A549 (cell line): ENCODE measurements at regions not wholly inside any gene's neighbourhood (a gene's known extent, or its start where the extent isn't known, plus 50 kb on each side); places are given as distances from the start of the nearest gene placed in this dataset.
A peak's percentile ranks its signal among the peaks of the same experiment; 100 is the strongest.

Experiments used
- ATAC-seq, 2 experiments: fragments of 200-7000 bp in 1 of 2; fragments of >200 bp in 1 of 2; cut with Nextera tagmentation in 1 of 2; cut with Tn5 transposase in 1 of 2; 3 replicates each; pipeline versions ENCODE4 v1.8.0 to v1.9.1; 2018 to 2020; ENCODE audit warnings: mild to moderate bottlenecking in 1 of 2, moderate library complexity in 1 of 2
- CTCF ChIA-PET: fragments of 300-600 bp; sonication (Branson Sonifier 250); formaldehyde crosslinking; extraction: SDS; loops from one replicate; lab custom pipeline; 2021; ENCODE audit warnings: antibody characterized with exemption, inconsistent platforms; lab: Yijun Ruan, JAX
- POLR2A ChIA-PET: fragments of 350-600 bp; formaldehyde crosslinking; extraction: SDS; loops from one replicate; lab custom pipeline; 2021; ENCODE audit warnings: antibody characterized with exemption, inconsistent platforms; lab: Yijun Ruan, JAX
- DNase-seq, 2 experiments: peaks; one replicate each; pipeline versions ENCODE4 v3.0.0 to v3.0.0-alpha.2; 2011 to 2016; ENCODE audit warnings: low read depth in 1 of 2, low spot score in 1 of 2
- FAIRE-seq: peaks from 2 replicates; lab custom pipeline; 2011; peaks lifted over from hg19 to GRCh38; lab: Jason Lieb, UNC
- H3K27ac ChIP-seq, 2 experiments: fragments of >200 bp; sonication (Bioruptor Twin); formaldehyde crosslinking; 3 replicates each; pipeline ENCODE4 v1.5.1; 2016 to 2017
- H3K4me1 ChIP-seq: fragments of >200 bp; sonication (Bioruptor Twin); formaldehyde crosslinking; 3 replicates; pipeline ENCODE4 v1.6.1; 2016
- H3K4me2 ChIP-seq: fragments of >200 bp; sonication (Bioruptor Twin); formaldehyde crosslinking; 3 replicates; pipeline ENCODE4 v1.6.1; 2016
- H3K4me3 ChIP-seq: fragments of >200 bp; sonication (Bioruptor Twin); formaldehyde crosslinking; 3 replicates; pipeline ENCODE4 v1.5.1; 2016
- H3K9me3 ChIP-seq: fragments of >200 bp; sonication (Bioruptor Twin); formaldehyde crosslinking; 3 replicates; pipeline ENCODE4 v1.6.1; 2016
- BHLHE40 ChIP-seq: IDR thresholded peaks from 2 replicates; pipeline ENCODE4 v1.6.1; 2012; ENCODE audit warnings: low read depth, low read length, inconsistent platforms
- CBX2 ChIP-seq: fragments of 200-600 bp; sonication (generic); IDR thresholded peaks from 2 replicates; pipeline ENCODE4 v1.6.1; 2016; ENCODE audit warnings: low read depth, mild to moderate bottlenecking, borderline replicate concordance
- CEBPB ChIP-seq, 2 experiments: fragments of >200 bp in 1 of 2; sonication (Bioruptor Twin) in 1 of 2; formaldehyde crosslinking in 1 of 2; IDR thresholded peaks; 2 replicates each; pipeline ENCODE4 v1.6.1; 2012 to 2016
- EP300 ChIP-seq, 2 experiments: fragments of >200 bp; sonication (Bioruptor Twin); formaldehyde crosslinking; IDR thresholded peaks; 2 replicates in 1 of 2; 3 replicates in 1 of 2; pipeline ENCODE4 v1.6.1; 2016 to 2017
- GATA3 ChIP-seq: IDR thresholded peaks from 2 replicates; pipeline ENCODE4 v1.6.1; 2012; ENCODE audit warnings: borderline replicate concordance
- MYC ChIP-seq: IDR thresholded peaks from 2 replicates; pipeline ENCODE4 v1.6.1; 2012; ENCODE audit warnings: mild to moderate bottlenecking, inconsistent platforms, low read length, improper control_type of control experiment, borderline replicate concordance
- NPAS2 ChIP-seq: fragments of 250-450 bp; sonication (Bioruptor Pico); IDR thresholded peaks from 2 replicates; pipeline ENCODE4 v1.8.0; 2022; ENCODE audit warnings: mild to moderate bottlenecking, moderate library complexity, borderline replicate concordance
- PHF8 ChIP-seq: fragments of 200-600 bp; sonication (generic); IDR thresholded peaks from 2 replicates; pipeline ENCODE4 v1.6.1; 2016; ENCODE audit warnings: low read depth, mild to moderate bottlenecking, antibody characterized with exemption, moderate library complexity, borderline replicate concordance
- RAD21 ChIP-seq, 2 experiments: fragments of >200 bp in 1 of 2; sonication (Bioruptor Twin) in 1 of 2; formaldehyde crosslinking in 1 of 2; IDR thresholded peaks in 1 of 2; conservative IDR thresholded peaks in 1 of 2; 2 replicates in 1 of 2; 3 replicates in 1 of 2; pipeline ENCODE4 v1.6.1; 2012 to 2018; ENCODE audit warnings: inconsistent platforms in 1 of 2
- RARB ChIP-seq: fragments of 250-450 bp; sonication (Bioruptor Pico); IDR thresholded peaks from 2 replicates; pipeline ENCODE4 v1.8.0; 2021; ENCODE audit warnings: mild to moderate bottlenecking, moderate library complexity
- RFX5 ChIP-seq: fragments of 450-650 bp; IDR thresholded peaks from 2 replicates; pipeline ENCODE4 v1.7.1; 2014; ENCODE audit warnings: antibody characterized with exemption, mild to moderate bottlenecking, moderate library complexity
- RNF2 ChIP-seq: fragments of 200-600 bp; sonication (generic); IDR thresholded peaks from 2 replicates; pipeline ENCODE4 v1.6.1; 2016; ENCODE audit warnings: low read depth, mild to moderate bottlenecking, antibody characterized with exemption, moderate library complexity, borderline replicate concordance
- SMC3 ChIP-seq: fragments of >200 bp; sonication (Bioruptor Twin); formaldehyde crosslinking; IDR thresholded peaks from 3 replicates; pipeline ENCODE4 v1.6.1; 2018; ENCODE audit warnings: inconsistent platforms
- TP53 ChIP-seq: fragments of 250-450 bp; sonication (Bioruptor Pico); IDR thresholded peaks from 2 replicates; pipeline ENCODE4 v1.5.0; 2021; ENCODE audit warnings: mild to moderate bottlenecking, moderate library complexity
- WGBS: methylation state at CpG from one replicate; pipeline ENCODE4 v1.1.6; 2017; ENCODE audit errors: missing lambda C conversion rate; 5-methylcytosine and 5-hydroxymethylcytosine counted together
- TF ChIP-seq, protein P1 (sequence below): fragments of 200-600 bp; sonication (generic); IDR thresholded peaks from 2 replicates; pipeline ENCODE4 v1.6.1; 2016; ENCODE audit warnings: antibody characterized with exemption, mild to moderate bottlenecking, moderate library complexity
- TF ChIP-seq, protein P2 (sequence below): fragments of 250-450 bp; sonication (Bioruptor Pico); IDR thresholded peaks from 2 replicates; pipeline ENCODE4 v1.5.0; 2021; ENCODE audit warnings: mild to moderate bottlenecking, moderate library complexity, borderline replicate concordance
- TF ChIP-seq, protein P3 (sequence below): fragments of >200 bp; sonication (Bioruptor Twin); formaldehyde crosslinking; IDR thresholded peaks from 3 replicates; pipeline ENCODE4 v1.5.1; 2016
- TF ChIP-seq, protein P4 (sequence below): IDR thresholded peaks from 2 replicates; pipeline ENCODE4 v1.6.1; 2012

DNA sequence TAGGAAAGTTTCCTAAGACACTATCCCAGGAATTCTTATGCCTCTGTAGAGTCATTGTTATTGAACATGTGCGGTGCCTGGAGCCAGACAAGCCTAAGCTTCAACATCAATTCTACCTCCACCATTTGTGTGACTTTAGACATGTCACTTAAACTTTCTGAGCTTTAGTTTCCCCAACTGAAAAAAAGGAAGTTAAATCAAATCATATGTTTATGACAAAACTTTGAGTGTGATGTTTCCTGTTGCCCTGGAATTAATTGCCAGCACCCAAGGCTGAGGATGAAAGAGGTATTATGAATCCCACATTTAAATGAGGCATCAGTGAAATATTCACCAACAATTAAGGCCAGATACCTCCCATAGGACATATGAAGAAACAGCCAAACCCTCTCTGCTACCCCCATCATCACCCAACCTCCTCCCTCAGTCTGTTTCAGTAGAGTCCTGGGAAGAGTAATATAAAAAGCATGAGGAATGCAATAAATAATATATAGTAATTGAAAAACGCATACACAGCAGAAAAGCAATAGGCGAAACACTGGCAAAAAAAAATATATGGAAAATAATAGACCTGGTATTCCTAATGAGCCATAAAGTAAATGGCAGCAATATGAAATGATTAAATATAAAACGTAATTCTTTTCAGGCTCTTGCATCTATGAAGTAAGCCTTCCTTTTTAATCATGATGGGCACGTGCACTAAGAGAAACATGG, 182.0 kb upstream of the DCN start (continued):
- TF ChIP-seq, protein P1, sequence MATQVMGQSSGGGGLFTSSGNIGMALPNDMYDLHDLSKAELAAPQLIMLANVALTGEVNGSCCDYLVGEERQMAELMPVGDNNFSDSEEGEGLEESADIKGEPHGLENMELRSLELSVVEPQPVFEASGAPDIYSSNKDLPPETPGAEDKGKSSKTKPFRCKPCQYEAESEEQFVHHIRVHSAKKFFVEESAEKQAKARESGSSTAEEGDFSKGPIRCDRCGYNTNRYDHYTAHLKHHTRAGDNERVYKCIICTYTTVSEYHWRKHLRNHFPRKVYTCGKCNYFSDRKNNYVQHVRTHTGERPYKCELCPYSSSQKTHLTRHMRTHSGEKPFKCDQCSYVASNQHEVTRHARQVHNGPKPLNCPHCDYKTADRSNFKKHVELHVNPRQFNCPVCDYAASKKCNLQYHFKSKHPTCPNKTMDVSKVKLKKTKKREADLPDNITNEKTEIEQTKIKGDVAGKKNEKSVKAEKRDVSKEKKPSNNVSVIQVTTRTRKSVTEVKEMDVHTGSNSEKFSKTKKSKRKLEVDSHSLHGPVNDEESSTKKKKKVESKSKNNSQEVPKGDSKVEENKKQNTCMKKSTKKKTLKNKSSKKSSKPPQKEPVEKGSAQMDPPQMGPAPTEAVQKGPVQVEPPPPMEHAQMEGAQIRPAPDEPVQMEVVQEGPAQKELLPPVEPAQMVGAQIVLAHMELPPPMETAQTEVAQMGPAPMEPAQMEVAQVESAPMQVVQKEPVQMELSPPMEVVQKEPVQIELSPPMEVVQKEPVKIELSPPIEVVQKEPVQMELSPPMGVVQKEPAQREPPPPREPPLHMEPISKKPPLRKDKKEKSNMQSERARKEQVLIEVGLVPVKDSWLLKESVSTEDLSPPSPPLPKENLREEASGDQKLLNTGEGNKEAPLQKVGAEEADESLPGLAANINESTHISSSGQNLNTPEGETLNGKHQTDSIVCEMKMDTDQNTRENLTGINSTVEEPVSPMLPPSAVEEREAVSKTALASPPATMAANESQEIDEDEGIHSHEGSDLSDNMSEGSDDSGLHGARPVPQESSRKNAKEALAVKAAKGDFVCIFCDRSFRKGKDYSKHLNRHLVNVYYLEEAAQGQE, result no peak
- no peak for TF ChIP-seq CBX2
- TF ChIP-seq CEBPB (IDR thresholded peaks at IDR 0.05), result no peak
- TF ChIP-seq EP300 (IDR thresholded peaks at IDR 0.05), result no peak
- TF ChIP-seq, protein P2, sequence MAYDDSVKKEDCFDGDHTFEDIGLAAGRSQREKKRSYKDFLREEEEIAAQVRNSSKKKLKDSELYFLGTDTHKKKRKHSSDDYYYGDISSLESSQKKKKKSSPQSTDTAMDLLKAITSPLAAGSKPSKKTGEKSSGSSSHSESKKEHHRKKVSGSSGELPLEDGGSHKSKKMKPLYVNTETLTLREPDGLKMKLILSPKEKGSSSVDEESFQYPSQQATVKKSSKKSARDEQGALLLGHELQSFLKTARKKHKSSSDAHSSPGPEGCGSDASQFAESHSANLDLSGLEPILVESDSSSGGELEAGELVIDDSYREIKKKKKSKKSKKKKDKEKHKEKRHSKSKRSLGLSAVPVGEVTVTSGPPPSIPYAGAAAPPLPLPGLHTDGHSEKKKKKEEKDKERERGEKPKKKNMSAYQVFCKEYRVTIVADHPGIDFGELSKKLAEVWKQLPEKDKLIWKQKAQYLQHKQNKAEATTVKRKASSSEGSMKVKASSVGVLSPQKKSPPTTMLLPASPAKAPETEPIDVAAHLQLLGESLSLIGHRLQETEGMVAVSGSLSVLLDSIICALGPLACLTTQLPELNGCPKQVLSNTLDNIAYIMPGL (CRISPR knock-in tag), result no peak

DNA sequence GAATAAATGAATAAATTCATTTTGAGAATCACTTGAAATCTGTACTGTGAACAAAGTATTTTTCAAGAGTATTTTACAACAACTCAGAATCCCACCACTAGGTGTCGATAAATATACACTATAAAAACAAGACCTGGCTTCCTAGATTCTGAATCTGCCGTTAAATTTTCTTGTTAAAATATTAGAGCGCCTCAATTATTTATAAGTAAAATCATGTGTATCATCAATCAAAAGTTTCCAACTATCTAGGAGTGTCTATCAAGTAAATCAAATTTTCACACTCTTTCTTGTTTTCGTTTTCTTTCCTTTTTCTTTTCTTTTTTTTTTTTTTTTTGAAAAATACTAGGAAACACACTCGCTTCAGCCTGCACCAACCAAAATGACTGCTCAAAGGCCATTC, 179.2 kb upstream of the DCN start:
- H3K4me2 ChIP-seq, result peak overlapping the region; percentile 40
- H3K4me1 ChIP-seq, result no peaks in the 10 kb centered on the region
- DNase-seq, result peak; percentile 10 to 55
- peak; percentile 62 to 78; a peak in 3 of 6 replicates for ATAC-seq
- 19% methylated on average over 5 of the region's 5 CpGs for WGBS
- no peak overlapping the region for H3K4me3 ChIP-seq
- TF ChIP-seq RNF2 (peak; percentile 97; the same call in 1 of the 2 replicates), RAD21 (conservative IDR thresholded peaks at IDR 0.05 in 1 of 2, IDR thresholded peaks at IDR 0.05 in 1 of 2) (peak; percentile 72 to 82), SMC3 (peak; percentile 67), GATA3 (no peak), TP53 (CRISPR knock-in tag) (no peak)
- TF ChIP-seq, protein P3, sequence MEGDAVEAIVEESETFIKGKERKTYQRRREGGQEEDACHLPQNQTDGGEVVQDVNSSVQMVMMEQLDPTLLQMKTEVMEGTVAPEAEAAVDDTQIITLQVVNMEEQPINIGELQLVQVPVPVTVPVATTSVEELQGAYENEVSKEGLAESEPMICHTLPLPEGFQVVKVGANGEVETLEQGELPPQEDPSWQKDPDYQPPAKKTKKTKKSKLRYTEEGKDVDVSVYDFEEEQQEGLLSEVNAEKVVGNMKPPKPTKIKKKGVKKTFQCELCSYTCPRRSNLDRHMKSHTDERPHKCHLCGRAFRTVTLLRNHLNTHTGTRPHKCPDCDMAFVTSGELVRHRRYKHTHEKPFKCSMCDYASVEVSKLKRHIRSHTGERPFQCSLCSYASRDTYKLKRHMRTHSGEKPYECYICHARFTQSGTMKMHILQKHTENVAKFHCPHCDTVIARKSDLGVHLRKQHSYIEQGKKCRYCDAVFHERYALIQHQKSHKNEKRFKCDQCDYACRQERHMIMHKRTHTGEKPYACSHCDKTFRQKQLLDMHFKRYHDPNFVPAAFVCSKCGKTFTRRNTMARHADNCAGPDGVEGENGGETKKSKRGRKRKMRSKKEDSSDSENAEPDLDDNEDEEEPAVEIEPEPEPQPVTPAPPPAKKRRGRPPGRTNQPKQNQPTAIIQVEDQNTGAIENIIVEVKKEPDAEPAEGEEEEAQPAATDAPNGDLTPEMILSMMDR, result peak; percentile 85
- ChIA-PET POLR2A (no interaction called here), CTCF (interaction anchor here (0.7 to 2.0 kb wide), 19 partner anchors 9 to 1624 kb away, joined by 3 to 6 read pairs (median 3); no protein-coding TSS in a partner anchor)
- no peaks in the 10 kb centered on the region for H3K9me3 ChIP-seq
- FAIRE-seq, result peak; percentile 59
- no peak overlapping the region for H3K27ac ChIP-seq

DNA sequence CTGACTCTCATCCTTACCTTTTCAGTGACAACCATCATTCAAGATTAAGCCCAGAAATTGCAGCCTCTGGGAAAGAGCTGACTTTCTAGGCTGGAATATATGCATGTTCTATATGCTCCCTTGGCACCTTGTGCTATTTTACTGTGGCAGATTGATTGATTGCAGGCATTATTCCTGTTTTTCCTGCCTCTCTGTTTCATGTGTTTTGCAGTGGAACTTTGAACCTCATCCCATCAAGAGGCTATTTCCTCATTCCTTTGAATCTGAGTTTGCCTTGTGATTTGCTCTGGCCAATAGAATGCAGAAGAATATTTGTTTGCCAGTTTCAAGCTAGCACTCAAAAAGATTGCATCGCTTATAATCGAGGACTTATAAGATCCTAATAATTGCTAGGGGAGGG, 174.8 kb upstream of the DCN start:
- no peak overlapping the region for H3K4me2 ChIP-seq
- ATAC-seq, result no peak
- ChIA-PET CTCF (interaction anchor here (0.6 to 2.7 kb wide), 3 partner anchors 25 to 1574 kb away, joined by 3 to 14 read pairs (median 4); no protein-coding TSS in a partner anchor), POLR2A (no interaction called here)
- no peak for DNase-seq
- H3K4me1 ChIP-seq, result no peaks in the 10 kb centered on the region
- TF ChIP-seq, protein P3, result no peak
- TF ChIP-seq BHLHE40, result no peak
- TF ChIP-seq NPAS2 (CRISPR knock-in tag), result no peak
- TF ChIP-seq RFX5, result no peak
- TF ChIP-seq, protein P4, sequence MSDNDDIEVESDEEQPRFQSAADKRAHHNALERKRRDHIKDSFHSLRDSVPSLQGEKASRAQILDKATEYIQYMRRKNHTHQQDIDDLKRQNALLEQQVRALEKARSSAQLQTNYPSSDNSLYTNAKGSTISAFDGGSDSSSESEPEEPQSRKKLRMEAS, result no peak
- TF ChIP-seq TP53 (CRISPR knock-in tag), result no peak
- TF ChIP-seq RARB (CRISPR knock-in tag), result no peak
- TF ChIP-seq PHF8, result no peak
- TF ChIP-seq, protein P2 (CRISPR knock-in tag), result no peak
- no peak for TF ChIP-seq MYC
- H3K4me3 ChIP-seq, result no peak overlapping the region
- no peak overlapping the region for H3K27ac ChIP-seq
- 36% methylated on average over 2 of the region's 2 CpGs for WGBS
- FAIRE-seq, result no peak
- H3K9me3 ChIP-seq, result no peaks in the 10 kb centered on the region
